ENCODE measurements at regions not wholly inside any gene's neighbourhood (a gene's known extent, or its start where the extent isn't known, plus 50 kb on each side); places are given as distances from the start of the nearest gene placed in this dataset.
"Not testable (repeated sequence)": the region's sequence is repeated elsewhere in the genome, so short reads cannot be mapped to it uniquely, and the experiment has no call there.

GRCh38 chr19:28351321-28351720, 861.6 kb downstream of the UQCRFS1 start:
- not testable (repeated sequence) for DNase-seq (ENCODE audit: low read depth in 3 of 3, low spot score in 1 of 3)

GRCh38 chr19:28350673-28351072, 862.3 kb downstream of the UQCRFS1 start:
- no peak for DNase-seq (ENCODE audit: low read depth in 3 of 3, low spot score in 1 of 3)

GRCh38 chr19:28350037-28350436, 862.9 kb downstream of the UQCRFS1 start:
- DNase-seq (ENCODE audit: low read depth in 3 of 3, low spot score in 1 of 3) = no peak

- no peak for DNase-seq (ENCODE audit: low read depth in 3 of 3, low spot score in 1 of 3)
Measured at GRCh38 chr19:28349604-28350003, 863.3 kb downstream of the UQCRFS1 start.

- DNase-seq (ENCODE audit: low read depth in 3 of 3, low spot score in 1 of 3) = no peak
Measured at GRCh38 chr19:28345811-28346210, 867.1 kb downstream of the UQCRFS1 start.

GRCh38 chr19:28341810-28342350, 871.1 kb downstream of the UQCRFS1 start:
- DNase-seq (ENCODE audit: low read depth in 3 of 3, low spot score in 1 of 3) = no peak

GRCh38 chr19:28334419-28334818, 878.5 kb downstream of the UQCRFS1 start:
- no peak for DNase-seq (ENCODE audit: low read depth in 3 of 3, low spot score in 1 of 3)

- DNase-seq (ENCODE audit: low read depth in 3 of 3, low spot score in 1 of 3) = no peak
Measured at GRCh38 chr19:28333909-28334308, 879.0 kb downstream of the UQCRFS1 start.

- DNase-seq (ENCODE audit: low read depth in 3 of 3, low spot score in 1 of 3) = no peak
Measured at GRCh38 chr19:28332886-28333285, 880.1 kb downstream of the UQCRFS1 start.

- DNase-seq (ENCODE audit: low read depth in 3 of 3, low spot score in 1 of 3) = no peak
Measured at GRCh38 chr19:28332351-28332750, 880.6 kb downstream of the UQCRFS1 start.

GRCh38 chr19:28331596-28331995, 881.4 kb downstream of the UQCRFS1 start:
- DNase-seq (ENCODE audit: low read depth in 3 of 3, low spot score in 1 of 3) = no peak

GRCh38 chr19:28330831-28331230, 882.1 kb downstream of the UQCRFS1 start:
- DNase-seq (ENCODE audit: low read depth in 3 of 3, low spot score in 1 of 3) = no peak

- no peak for DNase-seq (ENCODE audit: low read depth in 3 of 3, low spot score in 1 of 3)
Measured at GRCh38 chr19:28329429-28329828, 883.5 kb downstream of the UQCRFS1 start.

GRCh38 chr19:28327905-28328304, 885.0 kb downstream of the UQCRFS1 start:
- no peak for DNase-seq (ENCODE audit: low read depth in 3 of 3, low spot score in 1 of 3)

GRCh38 chr19:28326746-28327145, 886.2 kb downstream of the UQCRFS1 start:
- DNase-seq (ENCODE audit: low read depth in 3 of 3, low spot score in 1 of 3) = no peak

GRCh38 chr19:28324275-28325060, 888.5 kb downstream of the UQCRFS1 start:
- DNase-seq (ENCODE audit: low read depth in 3 of 3, low spot score in 1 of 3) = no peak

GRCh38 chr19:28322945-28323344, 890.0 kb downstream of the UQCRFS1 start:
- no peak for DNase-seq (ENCODE audit: low read depth in 3 of 3, low spot score in 1 of 3)

GRCh38 chr19:28322491-28322890, 890.5 kb downstream of the UQCRFS1 start:
- no peak for DNase-seq (ENCODE audit: low read depth in 3 of 3, low spot score in 1 of 3)

- DNase-seq (ENCODE audit: low read depth in 3 of 3, low spot score in 1 of 3) = no peak
Measured at GRCh38 chr19:28319918-28320317, 893.0 kb downstream of the UQCRFS1 start.

GRCh38 chr19:28319227-28319626, 893.7 kb downstream of the UQCRFS1 start:
- DNase-seq (ENCODE audit: low read depth in 3 of 3, low spot score in 1 of 3) = no peak

- no peak for DNase-seq (ENCODE audit: low read depth in 3 of 3, low spot score in 1 of 3)
Measured at GRCh38 chr19:28318469-28319179, 894.3 kb downstream of the UQCRFS1 start.

- no peak for DNase-seq (ENCODE audit: low read depth in 3 of 3, low spot score in 1 of 3)
Measured at GRCh38 chr19:28316464-28316863, 896.5 kb downstream of the UQCRFS1 start.

Data from stimulated activated CD4-positive, alpha-beta T cell treated with anti-CD3 and anti-CD28 coated beads, TNF-alpha, amount 100 ng/mL, for 1 hour (primary cell).